ENCODE measurements at regions not wholly inside any gene's neighbourhood (a gene's known extent, or its start where the extent isn't known, plus 50 kb on each side); places are given as distances from the start of the nearest gene placed in this dataset.
A peak's percentile ranks its signal among the peaks of the same experiment; 100 is the strongest.

DNA sequence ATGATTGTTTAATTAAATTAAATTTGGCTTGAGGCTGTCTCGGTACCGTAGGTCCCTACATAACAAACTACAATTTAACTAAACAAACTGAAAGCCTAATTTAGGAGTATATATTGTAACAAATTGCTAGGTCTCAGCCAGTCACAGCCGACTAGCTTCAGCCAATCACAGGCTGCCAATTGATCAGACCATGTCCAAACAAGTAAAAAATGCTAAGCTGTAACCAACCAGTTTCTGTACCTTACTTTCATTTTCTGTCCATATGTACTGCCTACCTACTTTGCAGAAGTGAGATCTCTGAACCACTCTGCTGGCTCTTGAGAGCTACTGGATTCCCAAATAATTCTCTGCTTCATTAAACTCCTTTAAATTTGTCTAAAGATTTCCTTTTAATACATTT, 648.0 kb upstream of the GJE1 start:
- TF ChIP-seq, protein P1, sequence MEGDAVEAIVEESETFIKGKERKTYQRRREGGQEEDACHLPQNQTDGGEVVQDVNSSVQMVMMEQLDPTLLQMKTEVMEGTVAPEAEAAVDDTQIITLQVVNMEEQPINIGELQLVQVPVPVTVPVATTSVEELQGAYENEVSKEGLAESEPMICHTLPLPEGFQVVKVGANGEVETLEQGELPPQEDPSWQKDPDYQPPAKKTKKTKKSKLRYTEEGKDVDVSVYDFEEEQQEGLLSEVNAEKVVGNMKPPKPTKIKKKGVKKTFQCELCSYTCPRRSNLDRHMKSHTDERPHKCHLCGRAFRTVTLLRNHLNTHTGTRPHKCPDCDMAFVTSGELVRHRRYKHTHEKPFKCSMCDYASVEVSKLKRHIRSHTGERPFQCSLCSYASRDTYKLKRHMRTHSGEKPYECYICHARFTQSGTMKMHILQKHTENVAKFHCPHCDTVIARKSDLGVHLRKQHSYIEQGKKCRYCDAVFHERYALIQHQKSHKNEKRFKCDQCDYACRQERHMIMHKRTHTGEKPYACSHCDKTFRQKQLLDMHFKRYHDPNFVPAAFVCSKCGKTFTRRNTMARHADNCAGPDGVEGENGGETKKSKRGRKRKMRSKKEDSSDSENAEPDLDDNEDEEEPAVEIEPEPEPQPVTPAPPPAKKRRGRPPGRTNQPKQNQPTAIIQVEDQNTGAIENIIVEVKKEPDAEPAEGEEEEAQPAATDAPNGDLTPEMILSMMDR (IDR thresholded peaks at IDR 0.05): no peak
- Histone ChIP-seq H3K4me3 (no peak overlapping the region), H3K4me1 (peaks cover 19% of the 10 kb centered on the region), H3K9me3 (no peaks in the 10 kb centered on the region), H3K27ac (no peak overlapping the region), H3K27me3 (ENCODE audit: low read depth) (no peaks in the 10 kb centered on the region), H3K36me3 (no peaks in the 10 kb centered on the region)
- ATAC-seq: peak; percentile 60 to 78
- intact Hi-C loops (cut with DNase I): no loop called here
- no peak for DNase-seq

DNA sequence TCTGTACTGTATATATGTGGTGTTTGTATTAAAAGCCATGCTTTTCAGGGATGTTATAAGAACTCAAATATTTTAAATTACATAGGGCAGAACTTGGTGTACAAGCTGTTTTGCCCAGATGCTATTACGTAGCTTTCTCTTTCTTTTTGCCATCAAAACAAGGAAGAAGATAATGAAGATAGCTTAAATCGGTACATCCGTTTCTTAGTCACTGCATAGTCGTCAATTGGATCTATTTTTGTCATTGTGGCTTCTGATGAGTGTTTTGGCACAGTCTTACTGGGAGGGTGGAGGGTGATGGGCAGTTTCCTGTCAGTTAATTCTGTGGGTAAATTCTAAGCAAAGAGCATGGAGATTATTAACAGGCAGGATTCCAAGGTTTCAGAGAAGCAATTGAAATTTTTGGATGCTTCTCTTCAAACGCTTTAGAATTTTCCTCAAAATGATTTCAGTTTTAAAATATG, 649.1 kb upstream of the GJE1 start:
- peak overlapping the region; percentile 24 for H3K4me3 ChIP-seq

DNA sequence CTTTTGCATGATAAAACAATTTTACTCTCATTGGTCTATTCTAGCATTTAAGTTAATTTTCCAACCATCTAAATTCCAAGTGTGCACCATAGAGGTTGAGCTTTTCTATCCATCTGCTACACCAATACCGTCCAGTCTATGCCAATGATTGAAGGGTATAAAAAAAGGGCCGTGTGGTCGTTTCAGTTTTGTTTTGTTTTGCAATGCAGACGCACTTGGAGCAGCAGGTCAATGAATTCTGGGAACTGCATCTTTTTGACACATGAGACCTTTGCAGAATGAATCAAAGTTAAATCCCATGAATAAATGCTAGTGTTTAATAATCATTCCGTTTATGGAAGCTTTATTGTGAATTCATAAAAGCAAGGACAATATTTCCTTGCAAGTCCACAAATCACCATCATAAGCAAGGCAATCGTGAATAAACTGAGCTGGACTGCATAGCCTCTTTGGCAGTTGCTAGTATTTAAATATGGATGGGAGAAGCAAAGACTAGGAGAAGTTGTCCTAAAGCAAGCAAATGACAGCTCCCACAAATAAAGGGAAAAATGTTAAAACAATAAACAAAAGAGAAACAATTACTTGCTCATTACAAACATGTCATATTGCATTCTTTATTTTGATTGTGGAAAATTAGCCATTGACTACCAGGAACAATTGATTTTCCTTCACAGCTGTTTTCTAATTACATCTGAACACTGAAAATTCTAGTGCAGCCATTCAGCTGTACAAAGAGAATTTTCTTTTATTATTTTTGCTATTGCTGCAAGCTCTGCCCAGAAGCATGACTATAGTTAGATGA, 649.7 kb upstream of the GJE1 start:
- Histone ChIP-seq H3K4me1 (peaks cover 19% of the 10 kb centered on the region), H3K27me3 (ENCODE audit: low read depth) (no peaks in the 10 kb centered on the region), H3K9me3 (no peaks in the 10 kb centered on the region), H3K27ac (peak overlapping the region; percentile 60), H3K36me3 (no peaks in the 10 kb centered on the region), H3K4me3 (peak overlapping the region; percentile 24)
- intact Hi-C loops (cut with DNase I): no loop called here
- ATAC-seq (peak in 1 of 2 donors; percentile 25), DNase-seq (no peak)
- TF ChIP-seq, protein P1 (IDR thresholded peaks at IDR 0.05): no peak

More for the DNA sequence above, 649.1 kb upstream of the GJE1 start:
- TF ChIP-seq, protein P1 (IDR thresholded peaks at IDR 0.05): no peak
- ATAC-seq (peak; percentile 88 to 90), DNase-seq (no peak)
- intact Hi-C loops (cut with DNase I): no loop called here
- H3K9me3 ChIP-seq: no peaks in the 10 kb centered on the region
- no peaks in the 10 kb centered on the region for H3K36me3 ChIP-seq
- peaks cover 19% of the 10 kb centered on the region for H3K4me1 ChIP-seq
- H3K27me3 ChIP-seq (ENCODE audit: low read depth): no peaks in the 10 kb centered on the region
- peak overlapping the region; percentile 60 for H3K27ac ChIP-seq

DNA sequence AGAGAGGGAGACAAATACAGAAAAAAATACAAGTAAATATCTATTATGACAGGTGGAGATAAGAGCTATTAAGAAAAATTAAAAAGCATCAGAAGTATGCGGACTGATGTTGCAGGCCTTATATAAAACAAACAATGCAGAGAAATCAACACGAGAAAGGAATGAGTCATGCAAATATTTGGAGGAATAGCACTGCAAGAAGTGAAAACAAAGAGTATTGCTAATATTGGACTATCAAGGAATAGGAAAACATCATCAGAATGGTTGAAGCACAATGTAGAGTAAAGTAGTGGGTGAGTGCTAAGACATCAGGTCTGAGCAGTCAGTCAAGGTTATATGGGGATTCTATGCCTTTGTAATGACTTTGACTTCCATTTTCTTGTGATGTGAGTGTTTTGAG, 657.5 kb upstream of the GJE1 start:
- intact Hi-C loops (cut with DNase I): no loop called here
- no peaks in the 10 kb centered on the region for H3K36me3 ChIP-seq
- H3K27ac ChIP-seq: no peak overlapping the region
- no peaks in the 10 kb centered on the region for H3K27me3 ChIP-seq (ENCODE audit: low read depth)
- DNase-seq (no peak), ATAC-seq (no peak)
- TF ChIP-seq, protein P1 (IDR thresholded peaks at IDR 0.05): no peak
- H3K9me3 ChIP-seq: no peaks in the 10 kb centered on the region
- no peak overlapping the region for H3K4me3 ChIP-seq
- no peaks in the 10 kb centered on the region for H3K4me1 ChIP-seq

DNA sequence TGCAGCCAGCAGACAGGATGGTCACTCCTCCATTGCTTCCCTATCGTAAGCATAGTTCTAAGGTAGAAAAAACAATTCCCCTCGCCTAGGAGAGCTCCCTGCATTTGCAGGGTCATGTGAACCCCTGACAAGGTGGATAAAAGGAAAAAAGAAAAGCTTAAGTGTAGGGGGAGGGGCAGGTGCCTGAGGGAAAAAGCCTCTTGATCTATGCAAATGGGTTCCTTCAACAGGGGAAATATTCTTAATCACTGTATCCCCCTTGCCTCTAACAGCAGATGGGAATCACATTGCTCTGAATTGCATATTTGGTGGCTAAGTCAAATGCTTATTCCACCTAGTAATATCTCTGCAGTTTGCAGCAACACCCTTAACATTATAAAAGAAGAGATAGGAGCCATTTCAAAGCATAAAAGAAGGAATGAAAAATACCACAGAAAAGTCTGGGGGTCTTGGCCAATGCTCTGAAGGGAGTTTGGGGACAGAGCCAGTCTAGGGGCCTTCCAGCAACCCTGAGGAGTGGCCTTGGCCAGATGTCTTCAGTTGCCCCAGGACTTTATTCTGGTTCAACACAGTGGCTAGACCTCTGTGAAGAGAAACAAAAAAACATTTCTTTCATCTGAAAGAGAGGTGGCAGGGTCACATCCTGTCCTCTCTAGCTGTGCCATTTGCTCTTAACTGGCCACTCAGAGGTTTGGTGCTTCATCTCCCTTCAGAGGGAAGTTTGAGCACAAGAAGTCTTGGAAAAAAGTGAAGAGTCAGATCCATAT, 660.4 kb upstream of the GJE1 start:
- intact Hi-C loops (cut with DNase I): no loop called here
- ATAC-seq: no peak
- Histone ChIP-seq H3K4me3 (no peak overlapping the region), H3K27ac (no peak overlapping the region), H3K9me3 (no peaks in the 10 kb centered on the region), H3K27me3 (ENCODE audit: low read depth) (no peaks in the 10 kb centered on the region), H3K36me3 (no peaks in the 10 kb centered on the region), H3K4me1 (no peaks in the 10 kb centered on the region)
- no peak for DNase-seq
- TF ChIP-seq, protein P1 (IDR thresholded peaks at IDR 0.05): no peak

Measured in lower lobe of right lung (tissue), 2 donors.